Caco-2 (cell line): ENCODE measurements at regions not wholly inside any gene's neighbourhood (a gene's known extent, or its start where the extent isn't known, plus 50 kb on each side); places are given as distances from the start of the nearest gene placed in this dataset.

Source experiments
- BruUV-seq: library from RNA; stranded (reverse); fragments of 400-500 nt; replicated peaks from 2 replicates; lab custom pipeline; 2021; lab: Mats Ljungman, UMichigan
- CTCF ChIA-PET: fragments of 300-600 bp; sonication (Branson Sonifier 250); formaldehyde crosslinking; loops from one replicate; lab custom pipeline; 2022; ENCODE audit warnings: antibody characterized with exemption; lab: Charles Lee
- POLR2A ChIA-PET: fragments of 300-600 bp; sonication (Branson Sonifier 250); formaldehyde crosslinking; loops from one replicate; lab custom pipeline; 2022; ENCODE audit warnings: antibody characterized with exemption; lab: Charles Lee
- DNase-seq, 2 experiments: peaks; one replicate each; pipeline versions ENCODE4 v3.0.0 to v3.0.0-alpha.2; 2020 to 2022
- H3K27me3 ChIP-seq: replicated peaks from 2 replicates; pipeline ENCODE4 v1.6.0; 2011; ENCODE audit warnings: low read length; ENCODE audit not compliant: control insufficient read depth, insufficient read depth
- H3K36me3 ChIP-seq: 2 replicates; pipeline ENCODE4 v1.5.1; 2011; ENCODE audit warnings: low read length; ENCODE audit not compliant: control insufficient read depth, insufficient read depth
- H3K4me1 ChIP-seq: fragments of 250-450 bp; sonication (Bioruptor Pico); 2 replicates; pipeline ENCODE4 v1.5.1; 2020; ENCODE audit warnings: mild to moderate bottlenecking
- H3K4me3 ChIP-seq: 2 replicates; pipeline ENCODE4 v1.5.1; 2011; ENCODE audit warnings: low read depth, mild to moderate bottlenecking, control low read depth, low read length
- H3K9me3 ChIP-seq: fragments of 250-450 bp; sonication (Bioruptor Pico); 2 replicates; pipeline ENCODE4 v1.5.1; 2020; ENCODE audit warnings: mild to moderate bottlenecking, moderate library complexity
- H3K27ac Mint-ChIP-seq: one replicate; pipeline ENCODE4 v1.8.0; 2022; ENCODE audit warnings: mixed read lengths; ENCODE audit not compliant: unreplicated experiment
- H3K27me3 Mint-ChIP-seq: one replicate; pipeline ENCODE4 v1.8.0; 2022; ENCODE audit warnings: mixed read lengths; ENCODE audit not compliant: insufficient read depth, unreplicated experiment
- H3K36me3 Mint-ChIP-seq: one replicate; pipeline ENCODE4 v1.8.0; 2022; ENCODE audit warnings: mild to moderate bottlenecking, mixed read lengths; ENCODE audit not compliant: insufficient read depth, unreplicated experiment
- H3K4me1 Mint-ChIP-seq: one replicate; pipeline ENCODE4 v1.8.0; 2022; ENCODE audit warnings: low read depth, mixed read lengths; ENCODE audit not compliant: unreplicated experiment
- H3K4me3 Mint-ChIP-seq: one replicate; pipeline ENCODE4 v1.8.0; 2022; ENCODE audit warnings: mild to moderate bottlenecking, moderate library complexity, mixed read lengths; ENCODE audit not compliant: unreplicated experiment
- H3K9me3 Mint-ChIP-seq: one replicate; pipeline ENCODE4 v1.8.0; 2022; ENCODE audit warnings: mixed read lengths; ENCODE audit not compliant: unreplicated experiment
- intact Hi-C: fragments of 100-400 bp; cut with micrococcal nuclease; formaldehyde crosslinking; loops from one replicate; pipeline ENCODE4 v1.10.0; 2022; ENCODE audit not compliant: unreplicated experiment
- TF ChIP-seq, protein P1 (sequence below), 2 experiments: fragments of 200-600 bp in 1 of 2; IDR thresholded peaks; 1 replicate in 1 of 2; 2 replicates in 1 of 2; pipeline versions ENCODE4 v1.5.1 to v1.8.0; 2011 to 2022; ENCODE audit warnings: antibody characterized with exemption in 1 of 2, control low read depth in 1 of 2, inconsistent platforms in 1 of 2, low read depth in 1 of 2, low read length in 1 of 2, mild to moderate bottlenecking in 1 of 2, moderate library complexity in 1 of 2; ENCODE audit not compliant: insufficient read depth in 1 of 2, severe bottlenecking in 1 of 2, unreplicated experiment in 1 of 2

DNA sequence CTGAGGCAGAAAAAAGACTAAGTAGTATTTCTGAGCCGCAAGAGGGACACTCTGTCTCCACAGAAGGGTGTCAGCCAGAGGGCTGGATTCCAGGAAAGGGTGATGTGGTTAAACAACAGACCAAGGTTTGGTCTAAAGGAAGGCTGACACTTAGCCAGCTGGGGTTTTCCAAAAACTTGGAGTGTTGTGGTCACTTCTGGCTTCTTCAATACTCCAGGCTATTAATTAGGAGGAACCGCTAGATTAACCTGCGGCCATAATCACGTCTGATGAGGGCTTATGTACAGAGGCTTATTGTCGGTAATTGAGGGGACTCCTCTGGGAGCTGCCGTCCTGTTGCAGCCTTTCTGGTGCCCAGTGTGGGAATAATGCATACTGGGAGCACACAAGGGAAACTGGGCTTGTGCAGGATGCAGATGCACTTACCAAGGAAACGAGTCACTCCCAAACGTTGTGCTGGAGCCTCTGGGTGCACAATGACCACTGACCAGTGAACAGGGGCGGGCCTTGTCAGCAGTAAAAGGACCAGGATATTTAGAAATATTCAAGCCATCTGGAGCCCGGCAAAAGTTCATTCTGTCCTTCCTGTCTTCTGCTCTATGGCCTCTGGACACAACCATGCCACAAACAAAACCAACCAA, 70.2 kb upstream of the TUT7 start:
- Histone ChIP-seq H3K4me3 (no peak overlapping the region), H3K36me3 (no peaks in the 10 kb centered on the region), H3K9me3 (no peaks in the 10 kb centered on the region), H3K4me1 (no peaks in the 10 kb centered on the region), H3K27me3 (no peaks in the 10 kb centered on the region)
- Mint-ChIP-seq H3K9me3 (no peaks in the 10 kb centered on the region), H3K27me3 (peaks cover 4% of the 10 kb centered on the region), H3K27ac (no peak overlapping the region), H3K4me3 (no peak overlapping the region), H3K4me1 (no peaks in the 10 kb centered on the region), H3K36me3 (no peaks in the 10 kb centered on the region)
- BruUV-seq, result no TSS peak
- intact Hi-C loops, result no loop called here
- no peak for DNase-seq
- CTCF ChIA-PET, result no interaction called here
- POLR2A ChIA-PET, result no interaction called here
- TF ChIP-seq, protein P1, sequence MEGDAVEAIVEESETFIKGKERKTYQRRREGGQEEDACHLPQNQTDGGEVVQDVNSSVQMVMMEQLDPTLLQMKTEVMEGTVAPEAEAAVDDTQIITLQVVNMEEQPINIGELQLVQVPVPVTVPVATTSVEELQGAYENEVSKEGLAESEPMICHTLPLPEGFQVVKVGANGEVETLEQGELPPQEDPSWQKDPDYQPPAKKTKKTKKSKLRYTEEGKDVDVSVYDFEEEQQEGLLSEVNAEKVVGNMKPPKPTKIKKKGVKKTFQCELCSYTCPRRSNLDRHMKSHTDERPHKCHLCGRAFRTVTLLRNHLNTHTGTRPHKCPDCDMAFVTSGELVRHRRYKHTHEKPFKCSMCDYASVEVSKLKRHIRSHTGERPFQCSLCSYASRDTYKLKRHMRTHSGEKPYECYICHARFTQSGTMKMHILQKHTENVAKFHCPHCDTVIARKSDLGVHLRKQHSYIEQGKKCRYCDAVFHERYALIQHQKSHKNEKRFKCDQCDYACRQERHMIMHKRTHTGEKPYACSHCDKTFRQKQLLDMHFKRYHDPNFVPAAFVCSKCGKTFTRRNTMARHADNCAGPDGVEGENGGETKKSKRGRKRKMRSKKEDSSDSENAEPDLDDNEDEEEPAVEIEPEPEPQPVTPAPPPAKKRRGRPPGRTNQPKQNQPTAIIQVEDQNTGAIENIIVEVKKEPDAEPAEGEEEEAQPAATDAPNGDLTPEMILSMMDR (IDR thresholded peaks at IDR 0.05; ENCODE audit: insufficient read depth in 1 of 2, low read depth in 1 of 2, low read length in 1 of 2, severe bottlenecking in 1 of 2, unreplicated experiment in 1 of 2), result no peak

DNA sequence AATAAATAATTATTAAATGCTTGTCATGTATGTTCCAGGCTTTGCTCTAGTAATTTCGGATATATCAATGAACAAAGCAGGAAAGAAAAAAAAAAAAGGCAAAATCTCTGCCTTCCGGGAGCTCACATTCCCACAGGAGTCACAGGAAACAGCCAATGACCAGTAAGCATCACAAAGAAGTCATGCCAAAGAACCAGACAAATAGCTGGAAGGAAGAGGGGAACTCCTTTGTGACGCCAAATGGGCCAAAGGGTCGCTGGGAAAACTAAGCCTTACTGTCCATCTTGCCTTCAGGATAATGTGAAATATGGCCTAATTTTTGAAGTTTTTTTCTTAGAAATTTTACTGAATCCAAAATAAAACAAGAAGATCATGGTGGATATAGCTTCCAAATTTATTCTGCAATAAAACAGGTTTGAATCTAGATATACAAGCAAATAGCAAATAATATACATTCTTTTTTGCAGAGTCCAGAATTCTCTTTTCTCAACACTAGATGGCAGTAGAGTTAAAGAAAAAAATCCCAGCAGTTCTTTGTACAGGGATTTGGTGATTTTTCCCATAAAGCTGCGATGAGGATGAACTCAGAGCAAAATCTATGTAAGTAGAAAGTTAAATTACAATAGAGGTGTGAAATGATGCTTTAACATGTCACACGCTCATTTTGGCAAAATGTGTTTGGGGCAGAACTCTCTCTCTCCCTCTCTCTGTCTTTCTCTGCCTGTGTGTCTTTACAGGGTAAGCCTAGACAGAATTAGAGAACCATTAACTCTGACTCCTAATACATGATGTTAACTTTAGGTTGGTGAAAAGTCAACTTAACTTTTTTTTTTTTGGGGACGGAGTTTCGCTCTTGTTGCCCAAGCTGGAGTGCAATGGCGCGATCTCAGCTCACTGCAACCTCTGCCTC, 60.0 kb upstream of the TUT7 start:
- no peaks in the 10 kb centered on the region for H3K9me3 ChIP-seq
- no peaks in the 10 kb centered on the region for H3K27me3 ChIP-seq
- intact Hi-C loops, result loop anchor here (1.0 to 5.0 kb wide), 2 partner anchors 73 to 910 kb away; no protein-coding TSS in a partner anchor
- Mint-ChIP-seq H3K36me3 (no peaks in the 10 kb centered on the region), H3K4me3 (no peak overlapping the region), H3K27ac (no peak overlapping the region), H3K27me3 (no peaks in the 10 kb centered on the region), H3K9me3 (no peaks in the 10 kb centered on the region), H3K4me1 (no peaks in the 10 kb centered on the region)
- no TSS peak for BruUV-seq
- H3K4me3 ChIP-seq, result no peak overlapping the region
- H3K4me1 ChIP-seq, result no peaks in the 10 kb centered on the region
- ChIA-PET CTCF (interaction anchor here (0.7 kb wide), 2 partner anchors 75 to 1183 kb away, joined by 3 to 6 read pairs; no protein-coding TSS in a partner anchor), POLR2A (interaction anchor here (0.7 kb wide), 1 partner anchor 526 kb away, joined by 3 read pairs; no protein-coding TSS in a partner anchor)
- TF ChIP-seq, protein P1 (IDR thresholded peaks at IDR 0.05; ENCODE audit: insufficient read depth in 1 of 2, low read depth in 1 of 2, low read length in 1 of 2, severe bottlenecking in 1 of 2, unreplicated experiment in 1 of 2), result peak; percentile 36 to 37
- no peaks in the 10 kb centered on the region for H3K36me3 ChIP-seq
- DNase-seq, result no peak

DNA sequence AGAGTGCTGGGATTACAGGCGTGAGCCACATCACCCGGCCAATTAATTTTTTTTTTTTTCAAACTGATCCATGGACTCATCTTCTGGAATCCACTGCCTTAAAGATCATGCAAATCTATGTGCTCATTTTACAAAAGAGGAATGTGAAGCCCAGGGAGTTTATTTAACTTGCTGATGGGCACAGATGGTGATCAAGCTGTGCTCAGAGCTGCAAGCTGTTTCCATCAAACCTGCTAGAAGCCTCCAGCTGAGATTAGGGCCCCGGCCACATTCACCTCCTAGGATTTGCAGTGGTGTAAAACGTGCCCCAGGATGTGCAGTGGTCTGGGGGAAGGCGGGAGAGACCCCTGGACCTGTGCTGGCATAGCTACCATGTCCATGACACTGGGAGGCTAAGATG, 56.1 kb upstream of the TUT7 start:
- Mint-ChIP-seq H3K36me3 (no peaks in the 10 kb centered on the region), H3K9me3 (no peaks in the 10 kb centered on the region), H3K4me1 (peaks cover 20% of the 10 kb centered on the region), H3K27ac (no peak overlapping the region), H3K27me3 (no peaks in the 10 kb centered on the region), H3K4me3 (no peak overlapping the region)
- Histone ChIP-seq H3K9me3 (no peaks in the 10 kb centered on the region), H3K4me1 (peaks cover 17% of the 10 kb centered on the region), H3K4me3 (no peak overlapping the region), H3K27me3 (no peaks in the 10 kb centered on the region), H3K36me3 (no peaks in the 10 kb centered on the region)
- ChIA-PET POLR2A (no interaction called here), CTCF (no interaction called here)
- intact Hi-C loops, result loop anchor here (5.0 kb wide), 1 partner anchor 77 kb away; no protein-coding TSS in a partner anchor
- TF ChIP-seq, protein P1 (IDR thresholded peaks at IDR 0.05; ENCODE audit: insufficient read depth in 1 of 2, low read depth in 1 of 2, low read length in 1 of 2, severe bottlenecking in 1 of 2, unreplicated experiment in 1 of 2), result no peak
- BruUV-seq, result no TSS peak
- no peak for DNase-seq
